Heart left ventricle (tissue), 13 donors: ENCODE measurements at regions not wholly inside any gene's neighbourhood (a gene's known extent, or its start where the extent isn't known, plus 50 kb on each side); places are given as distances from the start of the nearest gene placed in this dataset.
"Not testable (repeated sequence)": the region's sequence is repeated elsewhere in the genome, so short reads cannot be mapped to it uniquely, and the experiment has no call there.

Experiments used
- CTCF ChIP-seq, 12 donors: fragments of 200-600 bp; sonication (generic) in 4 of 12; IDR thresholded peaks; one replicate each; pipeline versions ENCODE4 v1.5.0 to v1.8.0; 2018 to 2022; ENCODE audit warnings: antibody characterized with exemption in 12 of 12, mild to moderate bottlenecking in 5 of 12
- POLR2A ChIP-seq, 2 donors: fragments of 450-650 bp; IDR thresholded peaks; one replicate each; pipeline ENCODE4 v1.6.1; 2017; ENCODE audit warnings: antibody characterized with exemption in 2 of 2, mild to moderate bottlenecking in 2 of 2, moderate library complexity in 2 of 2
- donor health status: ischemic (EF 13 %, LVEDD 7.1; RV severe dilation, severe dysfunction).
- donor health status: DM: no; HTN: yes; CAD: no.
- donor health status: DM: no; HTN: no; CAD: no.
- donor health status: ischemic (EF 25% LVEDD 6.9; RV normal size, moderate dysfunction).
- donor health status: ischemic (EF 25% LVEDD 5.7; RV mildly dilated, moderate dysfunction).
- donor health status: ischemic (EF 35%, LVEDD 5.7; RV mildly dilated, moderate dysfunction).
- donor health status: nonischemic (EF 11% LVEDD 7.7; RV severe dilation, severe dysfunction).
- donor health status: DM: yes; HTN: yes; CAD: no.
- donor health status: PGD.
- donor health status: ischemic (EF 29% LVEDD 5.4; RV normal size, mild dysfunction).
- donor health status: nonischemic (EF 23%, LVEDD 6.1; RV moderate dilation, normal function).

GRCh38 chr15:24557281-24557680 lies 118.3 kb upstream of the NPAP1 start:
- not testable (repeated sequence) for TF ChIP-seq CTCF, POLR2A (IDR thresholded peaks at IDR 0.05)
